NCI-H2196 (cell line): ENCODE measurements at regions not wholly inside any gene's neighbourhood (a gene's known extent, or its start where the extent isn't known, plus 50 kb on each side); places are given as distances from the start of the nearest gene placed in this dataset.

ENCODE experiments used
- DNase-seq: peaks from one replicate; lab custom pipeline; 2025; ENCODE audit not compliant: unreplicated experiment; lab: John Stamatoyannopoulos, UW

GRCh38 chr3:153714588-153715290, 406.5 kb upstream of the ARHGEF26 start:
- DNase-seq = no peak

GRCh38 chr3:153722157-153722556, 399.0 kb upstream of the ARHGEF26 start:
- DNase-seq = no peak

- no peak for DNase-seq
These were observed 390.1 kb upstream of the ARHGEF26 start for GRCh38 chr3:153731071-153731470.

- DNase-seq = no peak
These were observed 386.2 kb upstream of the ARHGEF26 start for GRCh38 chr3:153734777-153735551.

- DNase-seq = no peak
These were observed 381.1 kb upstream of the ARHGEF26 start for GRCh38 chr3:153740109-153740508.

- no peak for DNase-seq
These were observed 376.3 kb upstream of the ARHGEF26 start for GRCh38 chr3:153744889-153745288.

GRCh38 chr3:153746211-153746610, 375.0 kb upstream of the ARHGEF26 start:
- no peak for DNase-seq

GRCh38 chr3:153749070-153749610, 372.1 kb upstream of the ARHGEF26 start:
- no peak for DNase-seq

GRCh38 chr3:153752405-153753027, 368.7 kb upstream of the ARHGEF26 start:
- DNase-seq = no peak

- DNase-seq = no peak
These were observed 368.2 kb upstream of the ARHGEF26 start for GRCh38 chr3:153753035-153753434.

- DNase-seq = no peak
These were observed 364.4 kb upstream of the ARHGEF26 start for GRCh38 chr3:153756816-153757215.

- no peak for DNase-seq
These were observed 363.4 kb upstream of the ARHGEF26 start for GRCh38 chr3:153757839-153758238.

GRCh38 chr3:153760948-153761347, 360.2 kb upstream of the ARHGEF26 start:
- DNase-seq = no peak

- no peak for DNase-seq
These were observed 358.6 kb upstream of the ARHGEF26 start for GRCh38 chr3:153762411-153763235.

GRCh38 chr3:153767601-153768560, 353.3 kb upstream of the ARHGEF26 start:
- no peak for DNase-seq

GRCh38 chr3:153768561-153769469, 352.4 kb upstream of the ARHGEF26 start:
- DNase-seq = peak; percentile 33

- no peak for DNase-seq
These were observed 338.1 kb upstream of the ARHGEF26 start for GRCh38 chr3:153783106-153783505.

GRCh38 chr3:153783741-153784480, 337.3 kb upstream of the ARHGEF26 start:
- no peak for DNase-seq
